DMS79 (cell line): ENCODE measurements at regions not wholly inside any gene's neighbourhood (a gene's known extent, or its start where the extent isn't known, plus 50 kb on each side); places are given as distances from the start of the nearest gene placed in this dataset.
"Not testable (repeated sequence)": the region's sequence is repeated elsewhere in the genome, so short reads cannot be mapped to it uniquely, and the experiment has no call there.

ENCODE experiments used
- DNase-seq: peaks from one replicate; lab custom pipeline; 2025; lab: John Stamatoyannopoulos, UW

DNA sequence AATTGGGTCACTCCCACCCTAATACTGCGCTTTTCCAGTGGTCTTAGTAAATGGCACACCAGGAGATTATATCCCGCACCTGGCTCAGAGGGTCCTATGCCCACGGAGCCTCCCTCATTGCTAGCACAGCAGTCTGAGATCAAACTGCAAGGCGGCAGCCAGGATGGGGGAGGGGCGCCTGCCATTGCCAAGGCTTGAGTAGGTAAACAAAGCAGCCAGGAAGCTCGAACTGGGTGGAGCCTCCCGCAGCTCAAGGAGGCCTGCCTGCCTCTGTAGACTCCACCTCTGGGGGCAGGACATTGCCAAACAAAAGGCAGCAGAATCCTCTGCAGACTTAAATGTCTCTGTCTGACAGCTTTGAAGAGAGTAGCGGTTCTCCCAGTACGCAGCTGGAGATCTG lies 52.4 kb upstream of the PMPCB start:
- DNase-seq: peak; percentile 0

DNA sequence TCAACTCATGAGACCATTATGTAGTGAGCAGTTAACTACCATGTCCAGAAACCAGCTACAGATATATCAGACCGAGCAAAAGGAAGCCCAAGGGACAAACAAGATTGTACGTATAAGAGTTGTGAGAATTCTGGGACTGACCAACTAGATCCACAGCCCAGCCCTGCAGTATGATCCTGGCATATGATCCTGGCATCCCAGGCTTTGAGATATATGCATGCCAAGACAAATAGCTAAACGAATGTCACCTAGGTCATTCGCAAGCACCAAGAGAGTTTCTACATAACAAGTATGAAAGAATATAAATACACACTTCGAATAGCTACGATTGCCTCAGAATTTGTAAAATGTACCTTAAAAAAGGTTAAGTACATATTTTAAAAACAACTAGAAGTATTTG lies 56.4 kb upstream of the PMPCB start:
- no peak for DNase-seq

DNA sequence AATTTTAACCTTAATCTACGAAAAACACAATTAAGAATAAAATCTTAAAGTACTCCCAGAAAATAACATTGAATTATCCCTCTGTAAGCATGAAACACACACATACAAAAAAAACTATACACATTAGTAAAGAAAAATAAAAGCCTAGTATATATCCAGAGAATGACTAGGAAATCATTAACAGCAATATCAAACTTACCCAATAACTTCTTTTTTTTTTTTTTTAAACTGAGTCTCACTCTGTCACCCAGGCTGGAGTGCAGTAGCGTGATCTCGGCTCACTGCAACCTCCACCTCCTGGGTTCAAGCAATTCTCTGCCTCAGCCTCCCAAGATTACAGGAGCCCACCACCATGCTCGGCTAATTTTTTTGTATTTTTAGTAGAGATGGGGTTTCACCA lies 61.4 kb upstream of the PMPCB start:
- DNase-seq: not testable (repeated sequence)

- DNase-seq: not testable (repeated sequence)
These were observed 62.4 kb upstream of the PMPCB start for GRCh38 chr7:103234877-103235276.

DNA sequence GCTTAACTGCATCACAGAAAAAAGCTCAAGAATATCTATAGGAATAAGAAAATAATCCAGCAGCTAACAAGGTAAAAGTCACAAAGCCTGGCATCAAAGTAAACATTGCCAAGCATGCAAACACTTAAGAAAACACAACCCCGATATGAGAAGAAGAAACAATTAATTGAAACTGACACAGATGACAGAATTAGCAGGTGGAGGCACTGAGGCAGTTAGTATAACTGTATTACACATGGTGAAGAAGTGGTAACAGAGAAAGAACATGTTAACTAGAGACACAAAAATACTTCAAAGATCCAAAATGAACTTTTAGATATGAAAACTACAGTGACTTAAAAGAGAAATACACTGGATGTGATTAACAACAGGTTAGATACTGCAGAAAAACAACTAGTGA lies 69.4 kb upstream of the PMPCB start:
- DNase-seq: not testable (repeated sequence)

DNA sequence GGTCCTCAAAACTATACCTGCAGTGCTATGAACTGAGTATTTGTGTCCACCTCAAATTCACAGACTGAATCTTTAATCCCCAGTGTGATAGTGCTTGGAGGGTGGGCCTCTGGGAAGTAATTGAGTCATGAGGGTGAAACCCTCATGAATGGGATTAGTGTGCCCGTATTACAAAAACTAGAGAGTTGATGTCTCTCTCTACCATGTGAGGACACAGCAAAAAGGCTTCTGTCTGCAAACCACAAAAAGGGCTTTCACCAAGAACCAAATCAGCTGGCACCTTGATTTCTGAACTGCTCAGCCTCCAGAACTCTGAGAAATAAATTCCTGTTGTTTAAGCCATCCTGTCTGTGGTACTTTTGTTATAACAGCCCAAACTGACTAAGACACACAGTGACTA lies 71.4 kb upstream of the PMPCB start:
- DNase-seq: not testable (repeated sequence)

GRCh38 chr7:103223065-103223464 lies 74.2 kb upstream of the NAPEPLD start:
- not testable (repeated sequence) for DNase-seq

DNA sequence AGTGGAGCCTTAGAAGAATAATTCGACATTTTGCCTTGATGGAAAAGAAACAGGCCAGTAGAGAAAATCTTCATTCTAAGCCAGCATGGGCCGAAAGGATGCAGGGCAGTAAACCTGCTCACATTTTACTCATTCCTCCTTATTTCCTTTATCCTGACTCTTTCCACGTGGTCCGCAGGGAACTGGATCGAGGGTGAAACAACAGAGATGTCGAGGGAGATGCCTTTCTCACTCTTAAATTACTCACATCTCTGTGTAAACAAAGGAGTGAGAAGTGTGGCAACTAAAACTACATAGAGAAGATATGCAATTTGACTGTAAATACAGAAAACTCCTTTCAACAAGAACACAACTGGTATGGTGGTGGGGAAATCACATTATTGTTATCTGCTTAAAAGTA lies 62.1 kb upstream of the NAPEPLD start:
- DNase-seq: not testable (repeated sequence)

- not testable (repeated sequence) for DNase-seq
These were observed 50.3 kb upstream of the NAPEPLD start for GRCh38 chr7:103199191-103199590.
